ENCODE measurements at regions not wholly inside any gene's neighbourhood (a gene's known extent, or its start where the extent isn't known, plus 50 kb on each side); places are given as distances from the start of the nearest gene placed in this dataset.

- peak overlapping the region; percentile 63 for H3K4me3 ChIP-seq (ENCODE audit: low read depth, low read length)
- TF ChIP-seq, protein P1, sequence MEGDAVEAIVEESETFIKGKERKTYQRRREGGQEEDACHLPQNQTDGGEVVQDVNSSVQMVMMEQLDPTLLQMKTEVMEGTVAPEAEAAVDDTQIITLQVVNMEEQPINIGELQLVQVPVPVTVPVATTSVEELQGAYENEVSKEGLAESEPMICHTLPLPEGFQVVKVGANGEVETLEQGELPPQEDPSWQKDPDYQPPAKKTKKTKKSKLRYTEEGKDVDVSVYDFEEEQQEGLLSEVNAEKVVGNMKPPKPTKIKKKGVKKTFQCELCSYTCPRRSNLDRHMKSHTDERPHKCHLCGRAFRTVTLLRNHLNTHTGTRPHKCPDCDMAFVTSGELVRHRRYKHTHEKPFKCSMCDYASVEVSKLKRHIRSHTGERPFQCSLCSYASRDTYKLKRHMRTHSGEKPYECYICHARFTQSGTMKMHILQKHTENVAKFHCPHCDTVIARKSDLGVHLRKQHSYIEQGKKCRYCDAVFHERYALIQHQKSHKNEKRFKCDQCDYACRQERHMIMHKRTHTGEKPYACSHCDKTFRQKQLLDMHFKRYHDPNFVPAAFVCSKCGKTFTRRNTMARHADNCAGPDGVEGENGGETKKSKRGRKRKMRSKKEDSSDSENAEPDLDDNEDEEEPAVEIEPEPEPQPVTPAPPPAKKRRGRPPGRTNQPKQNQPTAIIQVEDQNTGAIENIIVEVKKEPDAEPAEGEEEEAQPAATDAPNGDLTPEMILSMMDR (conservative IDR thresholded peaks at IDR 0.05; ENCODE audit: low read depth, low read length) = no peak
- DNase-seq (ENCODE audit: low read depth) = no peak
Observed at GRCh38 chr6:165988302-165988756, 179.3 kb downstream of the TBXT start.

DNA sequence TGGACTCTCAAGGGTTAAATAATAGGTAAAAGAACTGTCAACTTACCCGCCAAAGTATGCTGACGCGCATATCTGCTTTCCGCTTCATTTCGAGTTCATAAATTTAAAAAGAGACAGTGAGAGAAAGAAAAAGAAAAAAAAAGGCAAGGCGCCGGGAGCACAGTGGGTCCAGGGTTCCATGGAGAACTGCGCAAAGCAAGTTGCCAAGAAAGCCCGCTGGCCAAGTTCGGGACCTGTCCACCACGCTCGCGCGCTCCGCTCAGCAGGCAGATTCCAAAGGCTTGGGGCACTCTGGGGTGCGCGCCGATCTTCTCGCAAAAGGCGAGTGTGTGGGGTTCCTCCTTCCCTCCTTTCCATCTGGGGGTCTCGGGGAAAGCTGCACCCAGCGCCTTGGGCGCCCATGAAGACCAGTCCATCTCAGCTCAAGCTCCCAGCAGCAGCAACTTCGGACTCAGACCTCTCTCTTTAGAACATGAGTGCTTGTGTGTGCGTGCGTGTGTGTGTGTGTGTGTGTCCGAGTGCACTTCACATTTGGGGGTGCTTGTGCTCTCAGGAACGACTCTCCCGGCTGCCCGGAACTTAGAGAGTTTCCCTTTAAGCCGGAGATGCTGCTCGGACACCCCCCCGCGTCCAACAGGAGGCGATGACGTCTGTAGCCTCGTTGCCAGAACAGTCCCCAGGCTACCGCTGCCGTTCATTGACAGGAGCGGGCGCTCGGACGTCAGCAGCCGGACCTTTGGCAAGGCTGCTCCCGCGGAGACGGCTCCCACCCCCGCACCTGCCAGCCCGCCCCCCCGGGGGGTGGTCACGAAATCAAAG, 180.0 kb downstream of the TBXT start:
- TF ChIP-seq, protein P1 (conservative IDR thresholded peaks at IDR 0.05; ENCODE audit: low read depth, low read length) = no peak
- H3K4me3 ChIP-seq (ENCODE audit: low read depth, low read length) = peak overlapping the region; percentile 63
- DNase-seq (ENCODE audit: low read depth) = peak; percentile 91

DNA sequence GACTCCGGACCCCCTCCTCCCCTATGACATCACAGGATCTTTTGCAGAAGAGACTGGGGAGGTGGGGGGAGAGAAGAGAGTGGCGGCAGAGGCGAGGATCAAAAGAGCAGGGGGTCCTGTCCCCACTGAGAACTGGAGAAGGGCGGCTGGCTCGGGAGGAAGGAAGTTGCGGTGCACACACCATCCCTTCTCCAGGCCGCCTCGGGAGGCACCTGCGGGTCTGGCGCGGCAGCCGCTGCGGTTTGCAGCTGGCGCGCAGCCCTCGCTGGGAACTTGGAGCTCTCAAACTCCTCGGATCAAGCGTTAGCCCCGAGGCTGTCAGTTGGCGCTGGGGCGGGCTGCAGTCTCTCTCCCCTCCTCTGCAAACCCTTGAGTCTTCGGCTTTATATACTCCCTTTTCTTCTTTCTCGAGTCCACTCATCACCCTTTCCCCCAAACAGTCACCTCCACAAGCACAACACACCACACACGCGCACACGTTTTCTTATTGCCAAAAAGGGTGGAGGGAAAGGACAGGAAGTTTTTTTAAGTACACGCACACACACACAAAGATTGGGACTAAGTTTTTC, 180.7 kb downstream of the TBXT start:
- TF ChIP-seq, protein P1 (conservative IDR thresholded peaks at IDR 0.05; ENCODE audit: low read depth, low read length) = no peak
- peak; percentile 46 for DNase-seq (ENCODE audit: low read depth)
- H3K4me3 ChIP-seq (ENCODE audit: low read depth, low read length) = peak overlapping the region; percentile 63

DNA sequence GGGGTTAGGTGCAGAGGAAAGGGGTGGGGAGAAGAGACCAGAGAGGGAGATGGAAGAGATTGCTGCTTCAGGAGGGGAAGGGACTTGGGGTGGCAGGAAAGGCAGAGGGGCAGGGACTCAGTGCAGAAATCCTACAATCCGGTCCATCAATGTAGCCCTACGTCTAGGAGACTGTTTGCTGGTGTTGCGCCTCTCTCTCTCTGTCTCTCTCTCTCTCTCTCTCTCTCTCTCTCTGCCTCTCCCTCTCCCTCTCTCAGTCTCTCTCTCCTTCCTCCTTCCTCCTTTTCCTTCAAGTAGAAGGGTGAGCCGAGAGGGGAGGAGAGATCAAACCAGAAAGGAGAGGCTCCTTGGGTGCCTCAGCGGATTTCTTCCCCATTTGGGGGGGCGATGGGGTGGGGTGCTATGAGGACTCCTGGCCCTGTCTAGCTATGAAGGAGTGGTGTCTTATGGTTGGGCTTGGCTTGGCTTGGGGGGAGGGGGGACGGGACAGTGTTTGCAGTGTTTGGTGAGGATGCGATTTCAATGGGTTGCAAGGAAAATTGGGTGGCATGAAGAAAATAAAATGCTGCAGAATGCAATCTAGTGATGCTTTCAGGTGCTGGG, 181.2 kb downstream of the TBXT start:
- no peak for DNase-seq (ENCODE audit: low read depth)
- TF ChIP-seq, protein P1 (conservative IDR thresholded peaks at IDR 0.05; ENCODE audit: low read depth, low read length) = no peak
- H3K4me3 ChIP-seq (ENCODE audit: low read depth, low read length) = peak overlapping the region; percentile 63

DNA sequence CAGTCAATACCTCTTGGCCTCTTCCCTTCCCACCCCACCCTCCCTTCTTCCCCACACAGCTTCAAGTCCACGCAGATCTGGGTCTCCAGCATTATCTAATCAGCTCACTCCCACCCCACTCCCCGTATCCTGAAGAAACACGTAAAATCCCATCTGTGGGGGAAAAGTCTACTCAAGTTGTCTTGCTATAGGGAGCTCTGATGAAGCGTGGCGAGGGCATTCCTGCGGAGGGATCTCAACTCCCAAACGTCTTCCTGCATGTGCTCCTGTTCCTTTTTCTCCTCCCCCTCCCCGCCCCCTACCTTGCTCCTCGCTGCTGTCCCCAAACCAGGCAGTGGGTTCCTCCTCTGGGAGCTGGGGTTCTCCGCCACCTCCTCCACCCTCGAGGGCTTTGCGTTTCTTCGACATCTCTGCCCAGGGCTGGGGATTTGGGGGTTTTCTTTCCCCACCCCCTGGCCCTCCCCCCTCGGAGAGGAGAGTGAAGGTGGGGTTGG, 181.8 kb downstream of the TBXT start:
- peak overlapping the region; percentile 63 for H3K4me3 ChIP-seq (ENCODE audit: low read depth, low read length)
- TF ChIP-seq, protein P1 (conservative IDR thresholded peaks at IDR 0.05; ENCODE audit: low read depth, low read length) = no peak
- no peak for DNase-seq (ENCODE audit: low read depth)

- no peak overlapping the region for H3K4me3 ChIP-seq (ENCODE audit: low read depth, low read length)
- no peak for DNase-seq (ENCODE audit: low read depth)
- TF ChIP-seq, protein P1 (conservative IDR thresholded peaks at IDR 0.05; ENCODE audit: low read depth, low read length) = no peak
Observed at GRCh38 chr6:165985281-165985805, 182.3 kb downstream of the TBXT start.
